ENCODE measurements at regions not wholly inside any gene's neighbourhood (a gene's known extent, or its start where the extent isn't known, plus 50 kb on each side); places are given as distances from the start of the nearest gene placed in this dataset.
"Not testable (repeated sequence)": the region's sequence is repeated elsewhere in the genome, so short reads cannot be mapped to it uniquely, and the experiment has no call there.

DNA sequence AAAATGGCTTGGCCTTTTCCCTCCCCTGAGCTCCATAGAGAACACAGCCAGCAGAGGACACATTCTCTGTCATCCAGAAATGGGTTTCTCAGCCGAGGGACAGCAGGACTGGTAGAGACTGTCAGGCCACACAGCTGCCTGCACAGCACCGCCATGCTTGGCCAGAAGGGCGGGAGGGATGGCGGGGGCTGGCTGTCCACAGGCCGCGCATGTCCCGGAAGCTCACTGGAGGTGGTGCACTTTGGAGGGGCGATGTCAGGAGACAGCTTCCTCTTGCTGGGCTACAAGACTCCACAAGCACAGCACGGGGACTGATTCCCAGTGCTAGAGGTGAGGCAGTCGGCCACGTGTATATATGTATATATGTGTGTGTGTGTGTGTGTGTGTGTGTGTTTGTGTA, 125.3 kb downstream of the GOLGA6L4 start:
- not testable (repeated sequence) for DNase-seq

DNA sequence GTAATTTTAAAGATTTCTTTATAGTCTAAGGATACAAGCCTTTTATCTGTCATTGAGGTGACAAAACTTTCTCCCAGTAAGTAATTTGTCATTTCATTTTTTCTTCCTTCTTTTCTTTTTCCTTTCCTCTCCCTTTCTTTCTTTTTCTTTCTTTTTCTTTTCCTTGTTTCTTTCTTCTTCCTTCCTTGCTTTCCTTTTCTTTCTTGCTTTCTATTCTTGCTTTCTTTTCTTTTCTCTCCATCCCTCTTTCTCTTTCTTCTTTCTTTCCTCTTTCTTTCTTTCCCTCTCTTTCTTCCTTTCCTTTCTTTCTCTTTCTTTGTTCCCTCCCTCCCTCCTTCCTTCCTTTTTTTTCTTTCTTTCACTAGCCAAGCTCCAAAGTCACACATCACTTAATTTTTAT, 148.8 kb downstream of the GOLGA6L4 start:
- DNase-seq = not testable (repeated sequence)

DNA sequence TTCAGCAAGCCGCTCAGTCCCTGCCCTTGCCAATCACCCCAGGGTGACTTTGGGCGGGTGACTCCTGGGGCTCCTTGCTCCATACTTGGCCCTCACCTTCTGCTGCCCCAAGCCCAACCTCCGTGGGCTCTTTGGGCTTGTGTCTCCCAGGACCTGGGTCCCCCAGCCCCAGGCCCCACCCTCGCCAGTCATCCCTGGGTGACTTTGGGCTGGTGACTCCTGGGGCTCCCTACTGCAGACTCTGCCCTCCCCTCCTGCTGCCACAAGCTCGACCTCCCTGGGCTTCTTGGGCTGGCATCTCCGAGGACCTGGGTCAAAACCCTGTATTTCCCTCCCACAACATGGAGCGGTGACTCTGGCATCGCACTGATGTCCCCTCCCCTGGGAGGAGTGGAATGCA, 151.5 kb downstream of the GOLGA6L4 start:
- no peak for DNase-seq

DNA sequence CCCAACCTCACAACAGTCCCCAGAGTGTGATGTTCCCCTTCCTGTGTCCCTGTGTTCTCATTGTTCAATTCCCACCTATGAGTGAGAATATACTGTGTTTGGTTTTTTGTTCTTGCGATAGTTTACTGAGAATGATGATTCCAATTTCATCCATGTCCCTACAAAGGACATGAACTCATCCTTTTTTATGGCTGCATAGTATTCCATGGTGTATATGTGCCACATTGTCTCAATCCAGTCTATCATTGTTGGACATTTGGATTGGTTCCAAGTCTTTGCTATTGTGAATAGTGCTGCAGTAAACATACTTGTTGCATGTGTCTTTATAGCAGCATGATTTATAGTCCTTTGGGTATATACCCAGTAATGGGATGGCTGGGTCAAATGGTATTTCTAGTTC, 152.6 kb downstream of the GOLGA6L4 start:
- DNase-seq = not testable (repeated sequence)

DNA sequence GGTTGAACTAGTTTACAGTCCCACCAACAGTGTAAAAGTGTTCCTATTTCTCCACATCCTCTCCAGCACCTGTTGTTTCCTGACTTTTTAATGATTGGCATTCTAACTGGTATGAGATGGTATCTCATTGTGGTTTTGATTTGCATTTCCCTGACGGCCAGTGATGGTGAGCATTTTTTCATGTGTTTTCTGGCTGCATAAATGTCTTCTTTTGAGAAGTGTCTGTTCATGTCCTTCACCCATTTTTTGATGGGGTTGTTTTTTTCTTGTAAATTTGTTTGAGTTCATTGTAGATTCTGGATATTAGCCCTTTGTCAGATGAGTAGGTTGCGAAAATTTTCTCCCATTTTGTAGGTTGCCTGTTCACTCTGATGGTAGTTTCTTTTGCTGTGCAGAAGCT, 153.1 kb downstream of the GOLGA6L4 start:
- DNase-seq = not testable (repeated sequence)

DNA sequence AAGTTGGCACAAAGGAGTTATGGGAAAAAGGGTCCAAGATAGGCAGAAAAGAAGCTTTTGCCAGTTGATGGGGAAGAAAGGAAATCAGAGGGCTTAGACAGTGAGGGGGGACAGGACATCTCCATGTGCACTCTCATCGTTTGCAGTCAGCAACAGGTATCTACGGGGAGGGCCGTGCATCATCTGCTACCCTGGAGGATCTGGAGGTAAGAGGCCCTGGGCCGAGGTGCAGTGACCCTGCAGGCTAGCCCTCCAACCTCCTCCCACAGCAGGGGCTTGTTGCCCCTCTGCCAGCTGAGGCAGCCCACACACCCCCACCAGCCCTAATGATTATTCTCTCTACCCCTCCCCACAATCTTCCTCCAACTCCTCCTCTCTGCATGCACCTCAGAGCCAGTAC, 154.8 kb downstream of the GOLGA6L4 start:
- not testable (repeated sequence) for DNase-seq

DNA sequence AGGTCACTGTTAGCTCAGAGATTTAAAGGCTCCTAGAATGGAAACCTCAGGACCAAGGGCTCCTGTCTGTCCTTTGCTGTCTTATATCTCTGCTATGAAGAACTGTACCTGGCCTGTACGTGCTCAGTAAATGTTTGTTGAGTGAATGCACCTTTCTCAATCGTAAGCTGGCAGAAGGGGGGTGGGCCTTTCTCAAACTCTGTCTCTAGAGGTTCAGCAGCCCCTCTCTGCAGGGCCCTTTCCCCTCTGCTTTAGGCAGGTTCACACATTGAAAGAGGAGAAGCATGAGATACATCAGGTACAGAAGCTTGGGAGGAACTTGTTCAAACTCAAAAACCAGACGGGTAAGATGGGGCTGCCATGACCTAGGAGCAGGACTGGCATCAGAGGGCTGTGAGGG, 155.6 kb downstream of the GOLGA6L4 start:
- no peak for DNase-seq

DNA sequence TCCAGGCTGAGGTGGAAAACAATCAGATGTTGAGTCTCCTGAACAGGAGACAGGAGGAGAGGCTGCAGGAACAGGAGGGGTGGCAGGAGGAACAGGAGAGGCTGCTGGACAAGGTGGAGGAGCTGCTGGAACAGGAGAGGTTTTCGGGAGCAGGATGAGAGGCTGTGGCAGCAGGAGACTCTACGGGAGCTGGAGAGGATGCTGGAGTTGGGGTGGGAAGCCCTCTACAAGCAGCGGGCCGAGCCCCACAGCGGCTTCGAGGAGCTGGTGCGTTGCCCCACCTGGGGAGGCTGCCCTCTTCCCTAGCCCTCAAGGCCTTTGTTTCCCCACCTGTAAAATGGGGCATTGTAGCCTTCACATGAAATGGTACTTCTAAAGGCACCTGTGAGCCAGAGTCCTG, 156.4 kb downstream of the GOLGA6L4 start:
- not testable (repeated sequence) for DNase-seq

DNA sequence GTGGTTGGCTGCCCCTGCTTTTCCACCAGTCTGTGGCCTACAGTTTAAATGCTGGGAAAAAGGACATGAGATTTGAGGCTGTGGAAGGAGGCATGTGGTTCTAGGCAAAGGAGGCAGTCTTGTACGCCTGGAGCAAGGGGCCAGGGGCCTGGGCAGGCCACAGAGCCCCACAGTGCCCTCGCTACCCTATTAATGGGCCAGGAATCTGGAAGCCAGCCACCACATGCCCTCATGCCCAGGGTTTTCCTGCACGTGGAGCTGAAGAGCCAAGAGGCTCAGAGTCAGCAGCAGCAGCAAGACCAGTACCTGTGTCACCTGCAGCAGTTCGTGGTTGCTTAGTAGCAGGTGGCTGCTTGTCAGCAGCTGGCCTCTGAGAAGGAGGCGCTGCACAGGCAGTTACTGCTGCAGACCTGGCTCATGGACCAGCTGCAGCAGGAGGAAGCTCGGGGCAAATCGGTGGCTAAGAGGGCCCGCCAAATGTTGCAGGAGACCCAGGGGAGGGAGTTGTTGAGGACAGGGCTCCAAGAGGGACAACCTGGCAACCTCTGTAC, 157.9 kb downstream of the GOLGA6L4 start:
- DNase-seq = not testable (repeated sequence)

DNA sequence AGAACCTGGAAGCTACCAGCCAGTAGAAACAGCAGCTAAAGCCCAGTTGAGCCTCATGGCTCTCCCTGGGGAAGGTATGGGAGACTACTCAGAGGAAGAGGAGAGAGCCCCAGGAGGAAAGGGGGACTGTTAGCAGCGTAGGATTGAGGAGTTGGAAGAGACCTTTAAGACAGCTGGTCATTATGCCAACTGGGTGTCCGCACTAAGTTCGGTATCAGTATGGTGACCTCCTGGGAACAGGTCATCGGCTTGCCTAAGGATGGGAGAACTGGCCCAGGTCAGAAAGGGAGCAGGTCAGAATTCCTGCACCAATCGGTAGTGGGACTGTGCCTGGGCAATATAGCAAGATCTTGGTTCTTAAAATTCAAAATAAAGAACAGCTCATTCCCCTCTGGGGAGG, 158.4 kb downstream of the GOLGA6L4 start:
- not testable (repeated sequence) for DNase-seq

DNA sequence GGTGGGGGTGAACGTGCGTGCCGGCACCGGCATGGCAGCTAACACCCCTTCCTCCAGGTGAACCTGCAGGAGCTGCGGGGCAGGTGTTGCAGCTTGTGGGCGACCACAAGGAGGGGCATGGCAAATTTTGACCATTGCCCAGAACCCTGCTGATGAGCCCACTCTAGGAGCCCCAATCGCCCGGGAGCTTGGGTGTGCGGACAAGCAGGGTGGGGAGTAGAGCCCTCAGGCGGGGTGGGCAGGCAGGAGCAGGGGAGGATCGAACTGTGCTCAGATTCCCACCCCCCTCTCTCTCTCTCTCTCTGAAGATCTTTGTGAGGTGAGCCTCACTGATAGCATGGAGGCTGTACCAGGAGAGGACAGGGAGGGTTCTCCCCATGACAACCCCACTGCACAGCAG, 159.8 kb downstream of the GOLGA6L4 start:
- not testable (repeated sequence) for DNase-seq

DNA sequence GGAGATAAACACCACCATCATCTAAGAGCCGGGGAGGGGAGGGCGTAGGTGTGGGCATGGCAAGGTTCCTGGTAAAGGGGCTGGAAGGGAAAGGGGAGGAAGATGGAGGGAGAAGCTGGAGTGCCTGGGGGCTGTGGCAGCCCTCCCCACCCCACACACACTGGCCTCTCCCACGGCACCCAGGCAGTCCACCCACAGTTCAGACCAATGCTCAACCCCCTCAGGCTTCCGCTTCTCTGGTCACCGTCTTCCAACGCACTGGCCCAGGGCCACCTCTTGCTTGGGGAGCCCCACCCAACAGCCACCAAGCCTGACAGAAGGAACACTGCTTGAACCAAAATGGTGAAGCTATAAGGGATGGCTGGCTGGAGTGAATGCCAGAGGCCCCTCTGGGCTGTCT, 160.3 kb downstream of the GOLGA6L4 start:
- DNase-seq = not testable (repeated sequence)

DNA sequence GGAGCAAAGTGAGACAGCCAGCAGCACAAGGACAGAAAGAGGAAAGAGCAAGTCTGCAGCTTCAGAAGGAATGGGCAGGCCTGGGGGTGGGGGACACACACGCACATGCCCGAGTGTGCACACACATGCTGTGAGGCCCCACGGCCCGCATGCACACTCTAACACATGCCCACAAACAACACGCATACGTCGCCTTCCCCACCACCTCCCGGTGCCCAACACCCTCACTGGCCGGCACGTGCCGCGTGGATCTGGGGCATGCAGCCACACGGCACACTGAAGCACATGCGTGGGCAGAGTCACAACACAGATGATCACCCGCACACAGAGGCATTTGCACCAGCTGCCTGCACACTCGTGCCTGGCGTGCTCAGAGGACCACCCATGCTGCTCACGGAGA, 161.5 kb downstream of the GOLGA6L4 start:
- not testable (repeated sequence) for DNase-seq

DNA sequence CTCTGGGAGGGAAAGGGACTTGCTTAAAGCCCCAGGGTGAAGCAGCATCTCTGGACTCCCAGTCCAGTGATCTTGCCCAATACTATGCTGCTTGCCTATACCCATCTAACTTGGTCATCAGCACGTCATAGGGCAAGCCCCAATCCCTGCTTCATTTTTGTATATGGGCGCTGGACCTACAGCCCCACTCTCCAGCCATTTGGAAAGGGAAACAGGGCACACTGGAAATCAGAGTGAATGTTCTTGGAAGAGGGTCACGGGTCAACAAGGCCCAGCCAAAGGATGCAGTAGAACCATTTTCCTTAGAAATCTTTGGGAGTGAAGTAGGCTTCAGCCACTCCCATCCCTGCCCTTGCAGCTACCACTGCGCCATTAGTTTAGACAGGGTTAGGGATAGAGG, 162.5 kb downstream of the GOLGA6L4 start:
- DNase-seq = not testable (repeated sequence)

DNA sequence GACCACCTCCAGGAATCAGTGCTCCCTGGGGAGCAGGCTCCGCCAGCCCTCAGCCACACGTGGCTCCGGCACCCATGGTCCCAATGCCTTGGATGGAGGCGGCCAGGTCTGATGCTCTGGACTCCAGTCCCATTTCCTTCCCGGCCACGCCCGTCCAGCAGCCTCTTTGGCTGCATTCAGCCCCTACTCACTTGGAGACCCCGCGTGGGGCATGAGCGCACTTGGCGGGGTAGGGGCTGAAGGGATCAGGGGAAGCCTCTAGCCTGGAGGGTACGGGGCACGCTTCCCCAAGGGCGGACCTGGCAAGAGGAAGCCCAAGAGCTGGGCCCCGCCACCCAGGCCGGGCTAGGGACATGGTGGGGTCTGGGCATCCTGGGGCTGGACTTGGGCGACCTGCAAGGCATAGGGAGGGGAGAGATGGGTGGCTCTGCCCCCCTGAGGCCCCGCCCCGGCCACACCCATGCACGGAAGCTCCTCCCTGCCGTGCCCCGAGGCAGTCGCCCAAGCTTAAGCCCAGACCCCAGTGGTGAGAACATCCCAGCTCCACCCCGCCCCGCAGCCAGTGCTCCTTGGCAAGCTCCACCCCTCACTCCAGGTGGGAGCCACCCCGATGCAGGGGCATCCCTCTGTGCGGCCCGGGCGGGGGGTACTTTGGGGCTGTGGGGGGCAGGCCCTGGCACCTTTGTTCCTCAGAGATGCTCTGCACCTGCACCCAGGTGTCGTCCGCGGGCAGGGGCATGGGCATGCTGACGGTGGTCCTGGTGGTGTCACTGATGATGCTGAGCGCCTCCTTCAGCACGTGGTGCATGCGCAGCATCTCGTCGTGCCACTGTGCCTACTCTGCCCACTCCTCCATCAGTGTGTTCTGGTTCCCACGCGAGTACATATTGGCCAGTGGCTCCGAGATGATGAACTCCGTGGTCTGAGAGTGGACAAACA, 163.5 kb downstream of the GOLGA6L4 start:
- no peak for DNase-seq

DNA sequence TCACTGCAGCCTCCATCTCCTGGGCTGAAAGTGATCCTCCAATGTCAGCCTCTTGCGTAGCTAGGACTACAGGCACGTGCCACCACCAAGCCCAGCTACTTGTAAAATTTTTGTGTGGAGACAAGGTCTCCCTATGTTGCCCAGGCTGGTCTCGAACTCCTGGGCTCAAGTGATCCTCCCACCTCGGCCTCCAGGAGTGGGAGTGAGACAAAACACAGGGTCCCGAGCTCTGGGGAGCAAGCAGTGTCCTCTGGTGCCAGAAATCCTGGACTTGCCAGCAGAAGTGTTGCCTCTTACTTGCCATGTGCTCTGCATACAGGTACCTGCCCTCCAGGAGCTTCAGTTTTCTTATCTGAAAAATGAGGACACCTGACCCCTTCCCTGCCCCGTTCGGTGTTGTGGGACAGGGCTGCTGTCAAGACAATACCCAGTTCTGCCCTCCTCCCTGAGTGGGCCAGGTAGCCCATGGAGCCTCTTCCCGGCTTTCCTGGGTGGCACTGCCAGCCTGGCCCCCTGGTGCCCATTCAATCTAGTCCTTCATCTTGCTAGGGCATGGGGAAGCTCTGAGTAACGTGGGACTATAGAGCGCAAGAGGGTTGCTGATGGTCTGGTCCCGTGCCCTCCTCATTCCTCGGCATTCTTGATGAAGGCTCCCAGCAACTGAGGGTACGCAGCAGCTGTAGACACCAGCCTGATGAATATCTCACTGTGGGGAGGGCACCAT, 164.6 kb downstream of the GOLGA6L4 start:
- DNase-seq = no peak

DNA sequence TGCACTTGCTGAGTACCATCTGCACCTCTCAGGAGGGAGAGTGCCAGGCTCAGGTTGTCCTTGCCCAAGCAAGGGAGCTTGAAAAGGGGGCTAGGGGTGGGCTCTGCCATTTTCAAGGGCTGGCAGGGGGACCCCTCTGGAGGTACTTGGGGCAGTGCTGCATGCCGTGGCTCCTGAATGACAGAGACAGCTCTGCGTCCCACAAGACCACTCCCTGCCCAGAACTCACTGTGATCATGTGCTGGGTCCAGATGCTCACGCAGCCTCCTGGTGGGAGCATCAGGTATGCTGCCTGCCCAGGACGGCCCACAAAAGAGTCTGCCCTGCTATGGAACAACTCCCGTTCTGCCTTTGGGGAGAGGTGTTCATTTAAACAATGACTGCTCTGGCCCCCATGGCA, 165.2 kb downstream of the GOLGA6L4 start:
- DNase-seq = no peak

DNA sequence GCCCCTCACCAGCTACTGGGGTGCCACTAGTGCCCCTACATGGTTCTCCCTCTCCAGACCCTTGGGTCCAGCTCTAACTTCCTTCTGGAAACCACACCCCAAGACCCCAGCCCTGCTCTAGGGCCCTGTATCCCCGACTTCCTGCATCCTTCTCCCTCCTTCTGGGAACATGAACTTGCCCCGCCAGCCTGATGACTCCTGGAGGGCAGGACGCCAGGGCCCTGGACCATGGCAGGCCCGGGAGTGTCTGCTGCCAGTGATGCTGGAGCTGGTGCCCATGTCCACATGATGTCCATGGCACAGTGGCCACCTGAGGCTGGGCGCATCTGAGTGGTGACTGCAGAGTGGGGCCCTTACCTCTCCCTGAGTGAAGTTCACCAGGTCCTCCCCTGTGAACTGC, 165.9 kb downstream of the GOLGA6L4 start:
- DNase-seq = not testable (repeated sequence)

DNA sequence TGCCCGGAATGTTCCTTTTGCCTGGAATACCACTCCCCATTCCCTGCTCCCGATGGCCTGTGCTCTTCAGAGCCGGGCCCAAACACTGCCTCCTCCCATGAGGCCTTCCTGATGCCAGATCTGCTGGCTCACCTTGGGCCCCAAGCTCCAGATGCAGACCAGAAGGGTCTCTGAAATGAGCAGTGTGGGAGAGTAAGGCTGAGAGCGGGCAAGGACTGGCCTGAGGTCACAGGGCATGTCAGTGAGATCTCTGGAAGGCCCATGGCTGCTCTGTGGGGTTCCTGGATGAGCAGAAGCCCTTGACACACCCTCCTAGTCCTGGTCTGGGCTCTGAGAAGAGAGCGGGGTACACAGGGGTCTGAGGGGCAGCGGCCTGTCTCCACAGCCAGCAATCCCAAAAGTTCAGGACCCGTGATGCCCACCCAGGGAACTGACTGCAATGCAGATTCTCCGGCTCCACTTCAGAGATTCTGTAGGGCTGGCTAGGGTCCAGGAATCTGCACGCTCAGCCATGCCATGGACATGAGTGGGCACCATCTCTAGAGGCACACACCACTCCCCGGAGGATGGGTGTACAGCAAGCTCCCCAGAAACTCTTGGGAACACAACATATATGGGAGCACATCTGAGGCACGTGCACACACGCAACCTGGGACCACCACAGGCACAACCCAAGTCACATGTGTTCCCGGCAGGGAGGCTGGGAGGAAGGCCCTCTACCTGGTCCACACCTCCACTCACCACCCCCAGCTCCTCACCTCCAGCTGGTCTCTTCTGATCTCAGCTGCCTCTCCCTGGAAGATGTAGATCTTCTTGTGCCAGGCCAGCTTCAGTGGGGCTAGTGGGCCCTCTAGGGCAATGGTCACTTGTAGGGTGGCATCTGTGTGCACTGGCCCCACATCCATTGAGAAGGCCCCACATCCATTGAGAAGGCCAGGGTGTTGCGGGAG, 166.6 kb downstream of the GOLGA6L4 start:
- DNase-seq = not testable (repeated sequence)

DNA sequence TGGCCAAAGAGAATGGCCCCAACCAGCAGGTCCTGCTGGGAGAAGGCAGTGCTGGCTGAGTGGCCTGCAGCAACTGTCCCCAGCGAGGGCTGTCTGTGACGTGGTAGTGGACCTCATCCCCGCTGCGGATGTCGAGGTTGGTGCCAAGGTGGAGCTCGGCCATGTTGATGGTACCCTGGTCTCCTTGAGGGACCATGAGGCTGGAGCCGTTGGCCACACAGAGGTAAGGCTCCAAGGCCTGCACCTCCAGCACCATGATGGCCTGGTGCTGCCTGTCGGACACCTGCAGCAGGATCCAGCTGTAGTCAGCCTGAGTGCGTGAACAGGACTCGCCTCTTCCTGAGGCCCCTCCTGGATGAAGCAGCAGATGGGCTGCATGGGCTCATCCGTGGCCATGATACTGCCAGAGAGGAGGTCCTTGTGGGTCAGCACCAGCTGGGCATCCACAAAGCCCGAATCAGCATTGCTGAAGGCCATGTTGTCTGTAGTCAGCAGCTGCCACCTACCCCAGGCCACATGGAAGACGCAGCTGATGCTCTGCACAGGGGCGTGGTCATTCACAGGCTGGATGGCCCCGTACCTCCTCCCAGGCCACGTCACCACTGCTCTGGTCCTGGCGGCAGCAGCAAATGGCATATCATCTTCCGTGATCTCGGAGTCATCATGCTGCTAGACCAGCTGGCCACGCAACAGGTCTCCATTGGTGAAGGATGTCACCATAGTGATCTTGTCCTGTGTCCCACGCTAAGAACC, 167.5 kb downstream of the GOLGA6L4 start:
- DNase-seq = no peak

DNA sequence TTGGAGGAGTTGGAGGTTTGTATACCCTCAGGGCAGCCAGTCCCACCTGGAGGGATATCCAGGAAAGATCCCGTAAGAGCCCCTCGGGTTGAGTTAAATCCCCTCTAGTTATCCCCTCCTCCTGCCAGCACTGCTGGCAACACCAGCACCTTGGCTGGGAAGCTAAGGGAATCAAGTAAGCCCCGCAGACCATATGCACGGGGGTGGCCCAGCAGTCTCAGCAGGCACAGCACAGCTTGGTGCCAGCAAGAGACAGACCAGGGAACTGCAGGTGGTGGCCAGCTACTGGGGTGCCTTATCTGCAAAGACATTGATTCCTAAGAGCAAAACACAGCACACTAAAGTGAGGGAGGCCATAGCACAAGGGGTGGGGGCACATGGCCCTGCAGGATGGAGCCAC, 173.8 kb downstream of the GOLGA6L4 start:
- not testable (repeated sequence) for DNase-seq

Measured in fibroblast of skin of right quadriceps (primary cell).